H1 (cell line): ENCODE measurements at regions not wholly inside any gene's neighbourhood (a gene's known extent, or its start where the extent isn't known, plus 50 kb on each side); places are given as distances from the start of the nearest gene placed in this dataset.

Experiments
- CTCF ChIA-PET: fragments of 300-600 bp; sonication (Branson Sonifier 250); formaldehyde crosslinking; loops from one replicate; lab custom pipeline; 2021; ENCODE audit not compliant: partially characterized antibody; lab: Charles Lee
- POLR2A ChIA-PET: fragments of 300-600 bp; sonication (Branson Sonifier 250); formaldehyde crosslinking; loops from one replicate; lab custom pipeline; 2021; ENCODE audit warnings: inconsistent platforms; ENCODE audit not compliant: partially characterized antibody; lab: Charles Lee
- DNase-seq, 2 experiments: peaks; one replicate each; pipeline versions ENCODE4 v3.0.0 to v3.0.0-alpha.2; 2010 to 2022; ENCODE audit warnings: low spot score in 2 of 2, low read depth in 1 of 2, mixed read lengths in 1 of 2
- FAIRE-seq: peaks from 2 replicates; lab custom pipeline; 2011; peaks lifted over from hg19 to GRCh38; lab: Jason Lieb, UNC
- H2AFZ ChIP-seq: 2 replicates; pipeline ENCODE4 v1.8.1; 2012; ENCODE audit warnings: low read length, inconsistent platforms
- H2AK5ac ChIP-seq: 2 replicates; pipeline ENCODE4 v1.6.1; 2013; ENCODE audit warnings: low read depth, low read length
- H2BK120ac ChIP-seq: replicated peaks from 2 replicates; pipeline ENCODE3; 2013; ENCODE audit warnings: low read depth, low read length, inconsistent platforms
- H2BK12ac ChIP-seq: 2 replicates; pipeline ENCODE4 v1.6.1; 2013; ENCODE audit warnings: low read depth, low read length
- H2BK15ac ChIP-seq: 2 replicates; pipeline ENCODE4 v1.6.1; 2013; ENCODE audit warnings: low read length
- H2BK20ac ChIP-seq: 2 replicates; pipeline ENCODE4 v1.6.1; 2013; ENCODE audit warnings: low read length
- H2BK5ac ChIP-seq: 2 replicates; pipeline ENCODE4 v1.6.1; 2013; ENCODE audit warnings: low read depth, low read length
- H3K14ac ChIP-seq: 2 replicates; pipeline ENCODE4 v1.6.1; 2013; ENCODE audit warnings: inconsistent platforms; ENCODE audit not compliant: insufficient read length
- H3K18ac ChIP-seq: 2 replicates; pipeline ENCODE4 v1.6.1; 2013; ENCODE audit warnings: low read length; ENCODE audit errors: extremely low read depth
- H3K23ac ChIP-seq: 2 replicates; pipeline ENCODE4 v1.6.1; 2013; ENCODE audit warnings: inconsistent platforms; ENCODE audit not compliant: insufficient read length
- H3K23me2 ChIP-seq: 2 replicates; pipeline ENCODE4 v1.6.1; 2013; ENCODE audit warnings: low read depth, low read length
- H3K27ac ChIP-seq: 2 replicates; pipeline ENCODE4 v1.6.1; 2011; ENCODE audit warnings: low read depth, low read length, inconsistent platforms
- H3K27me3 ChIP-seq, 4 experiments: replicated peaks in 1 of 4; 1 replicate in 1 of 4; 2 replicates in 3 of 4; pipeline versions ENCODE4 v1.6.1 to v1.8.1; 2011 to 2013; ENCODE audit warnings: low read length in 3 of 4, mild to moderate bottlenecking in 3 of 4, inconsistent platforms in 2 of 4, mixed read lengths in 2 of 4, moderate library complexity in 1 of 4; ENCODE audit not compliant: control insufficient read depth in 3 of 4, insufficient read depth in 3 of 4; ENCODE audit errors: extremely low read depth in 1 of 4
- H3K36me3 ChIP-seq, 4 experiments: 2 replicates each; pipeline versions ENCODE4 v1.6.1 to v1.8.1; 2011 to 2013; ENCODE audit warnings: mild to moderate bottlenecking in 4 of 4, low read length in 3 of 4, moderate library complexity in 2 of 4, control low read depth in 1 of 4, inconsistent platforms in 1 of 4; ENCODE audit not compliant: insufficient read depth in 4 of 4, control insufficient read depth in 2 of 4
- H3K4ac ChIP-seq: replicated peaks from 2 replicates; pipeline ENCODE3; 2013; ENCODE audit warnings: low read length, low read depth, mixed read lengths, inconsistent platforms; ENCODE audit not compliant: insufficient read length
- H3K4me1 ChIP-seq, 4 experiments: replicated peaks in 1 of 4; 1 replicate in 1 of 4; 2 replicates in 3 of 4; pipeline versions ENCODE4 v1.6.1 to v1.8.1; 2011 to 2013; ENCODE audit warnings: low read length in 3 of 4, inconsistent platforms in 2 of 4, mixed read lengths in 1 of 4; ENCODE audit not compliant: insufficient read depth in 4 of 4, control insufficient read depth in 3 of 4
- H3K4me2 ChIP-seq, 2 experiments: 2 replicates each; pipeline versions ENCODE4 v1.6.1 to v1.8.1; 2011 to 2013; ENCODE audit warnings: low read depth in 2 of 2, low read length in 2 of 2, control low read depth in 1 of 2, inconsistent platforms in 1 of 2, mild to moderate bottlenecking in 1 of 2; ENCODE audit not compliant: insufficient read depth in 1 of 2
- H3K4me3 ChIP-seq, 4 experiments: fragments of 200-600, 300-600 bp in 1 of 4; sonication (generic), shearing (Covaris generic), sonication (Bioruptor Twin) in 1 of 4; 2 replicates each; pipeline versions ENCODE4 v1.5.1 to v1.8.1; 2011 to 2016; ENCODE audit warnings: low read length in 4 of 4, low read depth in 3 of 4, control low read depth in 2 of 4, inconsistent platforms in 2 of 4, mild to moderate bottlenecking in 2 of 4, mixed read lengths in 1 of 4, moderate library complexity in 1 of 4; ENCODE audit not compliant: insufficient read depth in 2 of 4; ENCODE audit errors: extremely low read depth in 1 of 4
- H3K56ac ChIP-seq: replicated peaks from 2 replicates; pipeline ENCODE3; 2013; ENCODE audit warnings: low read depth, mild to moderate bottlenecking, mixed read lengths, low read length, inconsistent platforms; ENCODE audit not compliant: insufficient read length
- H3K79me1 ChIP-seq: 2 replicates; pipeline ENCODE4 v1.6.1; 2013; ENCODE audit warnings: low read depth, low read length, control low read depth
- H3K79me2 ChIP-seq, 2 experiments: 2 replicates each; pipeline versions ENCODE4 v1.6.1 to v1.8.1; 2012 to 2013; ENCODE audit warnings: low read length in 2 of 2, mild to moderate bottlenecking in 2 of 2, inconsistent platforms in 1 of 2; ENCODE audit not compliant: insufficient read depth in 2 of 2, control insufficient read depth in 1 of 2
- H3K9ac ChIP-seq, 4 experiments: replicated peaks in 1 of 4; 1 replicate in 1 of 4; 2 replicates in 3 of 4; pipeline versions ENCODE4 v1.6.1 to v1.8.1; 2011 to 2013; ENCODE audit warnings: low read depth in 3 of 4, low read length in 3 of 4, control low read depth in 2 of 4, mild to moderate bottlenecking in 2 of 4, moderate library complexity in 2 of 4, inconsistent platforms in 1 of 4; ENCODE audit errors: extremely low read depth in 1 of 4
- H3K9me3 ChIP-seq, 2 experiments: 2 replicates each; pipeline versions ENCODE4 v1.6.1 to v1.8.1; 2012 to 2013; ENCODE audit warnings: mild to moderate bottlenecking in 2 of 2, moderate library complexity in 2 of 2, control low read depth in 1 of 2, inconsistent platforms in 1 of 2, low read depth in 1 of 2, low read length in 1 of 2, mixed read lengths in 1 of 2; ENCODE audit not compliant: insufficient read depth in 2 of 2
- H4K20me1 ChIP-seq, 2 experiments: replicated peaks in 1 of 2; 2 replicates each; pipeline versions ENCODE3 to v1.8.1; 2011 to 2013; ENCODE audit warnings: inconsistent platforms in 2 of 2, low read length in 2 of 2, mild to moderate bottlenecking in 1 of 2; ENCODE audit not compliant: insufficient read depth in 2 of 2, control insufficient read depth in 1 of 2
- H4K5ac ChIP-seq: 2 replicates; pipeline ENCODE4 v1.6.1; 2013; ENCODE audit warnings: low read length, low read depth, mixed read lengths, inconsistent platforms; ENCODE audit not compliant: insufficient read length
- H4K8ac ChIP-seq: 2 replicates; pipeline ENCODE4 v1.8.0; 2013; ENCODE audit warnings: mild to moderate bottlenecking, moderate library complexity, low read length, inconsistent platforms; ENCODE audit not compliant: insufficient read depth; ENCODE audit errors: extremely low read depth
- H4K91ac ChIP-seq: replicated peaks from 2 replicates; pipeline ENCODE3; 2013; ENCODE audit warnings: low read length, mixed read lengths, inconsistent platforms; ENCODE audit not compliant: insufficient read length
- BACH1 ChIP-seq: IDR thresholded peaks from 2 replicates; pipeline ENCODE4 v1.6.1; 2012; ENCODE audit warnings: low read length, improper control_type of control experiment
- CREB1 ChIP-seq: IDR thresholded peaks from 2 replicates; pipeline ENCODE4 v1.6.1; 2012; ENCODE audit warnings: inconsistent platforms
- HDAC6 ChIP-seq: IDR thresholded peaks from one replicate; pipeline ENCODE4 v1.7.1; 2012; ENCODE audit warnings: low read depth, mild to moderate bottlenecking, inconsistent platforms, low read length, moderate library complexity
- JUN ChIP-seq: IDR thresholded peaks from 2 replicates; pipeline ENCODE4 v1.6.1; 2011; ENCODE audit warnings: low read depth, mild to moderate bottlenecking, improper control_type of control experiment, low read length
- POLR2A ChIP-seq, 2 experiments: IDR thresholded peaks; 1 replicate in 1 of 2; 2 replicates in 1 of 2; pipeline ENCODE4 v1.6.1; 2011; ENCODE audit warnings: low read depth in 2 of 2, low read length in 2 of 2, mild to moderate bottlenecking in 2 of 2; ENCODE audit errors: control extremely low read depth in 1 of 2
- POU5F1 ChIP-seq: IDR thresholded peaks from 2 replicates; pipeline ENCODE4 v1.6.1; 2011; ENCODE audit warnings: low read depth, mild to moderate bottlenecking, low read length, moderate library complexity
- RAD21 ChIP-seq, 2 experiments: IDR thresholded peaks in 1 of 2; conservative IDR thresholded peaks in 1 of 2; 2 replicates each; pipeline ENCODE4 v1.6.1; 2011; ENCODE audit warnings: low read depth in 2 of 2, low read length in 2 of 2, improper control_type of control experiment in 1 of 2, inconsistent platforms in 1 of 2, mild to moderate bottlenecking in 1 of 2, moderate library complexity in 1 of 2
- RBBP5 ChIP-seq: IDR thresholded peaks from 2 replicates; pipeline ENCODE4 v1.7.1; 2012; ENCODE audit warnings: low read depth, mild to moderate bottlenecking, inconsistent platforms, low read length, moderate library complexity, borderline replicate concordance
- SAP30 ChIP-seq: fragments of 300-600 bp; sonication (generic); IDR thresholded peaks from 2 replicates; pipeline ENCODE4 v1.7.1; 2012; ENCODE audit warnings: low read length, moderate library complexity, mild to moderate bottlenecking, inconsistent platforms; ENCODE audit not compliant: insufficient read depth, insufficient replicate concordance
- SUZ12 ChIP-seq: fragments of 200-600 bp; sonication (generic); IDR thresholded peaks from 2 replicates; pipeline ENCODE4 v1.6.1; 2012; ENCODE audit warnings: mild to moderate bottlenecking, inconsistent platforms, low read length, moderate library complexity, mixed read lengths
- TEAD4 ChIP-seq: IDR thresholded peaks from 2 replicates; pipeline ENCODE4 v1.6.1; 2012; ENCODE audit warnings: low read depth, low read length, inconsistent platforms, mixed read lengths
- YY1 ChIP-seq: IDR thresholded peaks from 2 replicates; pipeline ENCODE4 v1.6.1; 2011; ENCODE audit warnings: low read depth, mild to moderate bottlenecking, low read length
- ZNF274 ChIP-seq: IDR thresholded peaks from 2 replicates; pipeline ENCODE4 v1.7.0; 2012; ENCODE audit warnings: low read length, borderline replicate concordance; ENCODE audit errors: extremely low read depth
- WGBS, 2 experiments: shearing (Covaris generic) in 1 of 2; methylation state at CpG; one replicate each; pipeline versions ENCODE4 v1.1.6 to v1.1.7; 2013 to 2015; ENCODE audit warnings: low lambda C conversion rate in 2 of 2, mixed read lengths in 2 of 2, inconsistent platforms in 1 of 2, low coverage in 1 of 2, missing lambda C conversion rate in 1 of 2; ENCODE audit not compliant: insufficient replicate concordance in 2 of 2, insufficient coverage in 1 of 2, insufficient read length in 1 of 2; ENCODE audit errors: extremely low coverage in 1 of 2, missing lambda C conversion rate in 1 of 2; 5-methylcytosine and 5-hydroxymethylcytosine counted together
- TF ChIP-seq, protein P1 (sequence below): IDR thresholded peaks from 2 replicates; pipeline ENCODE4 v1.6.1; 2011; ENCODE audit warnings: low read length, improper control_type of control experiment

- Histone ChIP-seq H3K79me2 (no peaks in the 10 kb centered on the region), H3K4ac (no peak overlapping the region), H4K8ac (no peak overlapping the region), H3K9ac (no peak overlapping the region), H3K79me1 (no peaks in the 10 kb centered on the region), H3K27ac (no peak overlapping the region), H3K4me1 (peaks cover 0 to 13% (median 8%) of the 10 kb centered on the region in 4 experiments; a peak in 5 of 7 replicates), H3K23ac (no peak overlapping the region), H3K4me2 (no peak overlapping the region), H4K20me1 (no peaks in the 10 kb centered on the region), H2BK20ac (0 out of 2 replicates have a peak overlapping the region, but pooled peaks have one; percentile 27), H4K91ac (no peak overlapping the region), H2BK120ac (no peak overlapping the region), H3K27me3 (no peaks in the 10 kb centered on the region), H3K18ac (no peak overlapping the region), H3K4me3 (no peak overlapping the region), H2BK5ac (peak overlapping the region; percentile 35; the same call in 1 of the 2 replicates), H4K5ac (no peak overlapping the region), H2BK15ac (no peak overlapping the region), H2AK5ac (peak overlapping the region; percentile 69; the same call in 1 of the 2 replicates), H3K56ac (no peak overlapping the region), H2AFZ (peak overlapping the region; percentile 81; the same call in 1 of the 2 replicates), H3K9me3 (no peaks in the 10 kb centered on the region), H2BK12ac (peak overlapping the region; percentile 75; the same call in 1 of the 2 replicates), H3K36me3 (no peaks in the 10 kb centered on the region), H3K14ac (no peak overlapping the region), H3K23me2 (no peaks in the 10 kb centered on the region; the same call in 1 of the 2 replicates)
- ChIA-PET CTCF (no interaction called here), POLR2A (interaction anchor here (0.7 kb wide), 1 partner anchor 9 kb away, joined by 3 read pairs; no protein-coding TSS in a partner anchor)
- FAIRE-seq: no peak
- 89% methylated on average over 11 of the region's 11 CpGs; no CpG with 5 or more reads in 1 of the 2 experiments for WGBS, 2 experiments
- no peak for DNase-seq
- TF ChIP-seq POU5F1: no peak
- no peak for TF ChIP-seq POLR2A (IDR thresholded peaks at IDR 0.05; ENCODE audit: control extremely low read depth in 1 of 2, low read depth in 2 of 2, low read length in 2 of 2)
- TF ChIP-seq JUN: no peak
- TF ChIP-seq ZNF274: no peak
- TF ChIP-seq TEAD4: no peak
- TF ChIP-seq, protein P1, sequence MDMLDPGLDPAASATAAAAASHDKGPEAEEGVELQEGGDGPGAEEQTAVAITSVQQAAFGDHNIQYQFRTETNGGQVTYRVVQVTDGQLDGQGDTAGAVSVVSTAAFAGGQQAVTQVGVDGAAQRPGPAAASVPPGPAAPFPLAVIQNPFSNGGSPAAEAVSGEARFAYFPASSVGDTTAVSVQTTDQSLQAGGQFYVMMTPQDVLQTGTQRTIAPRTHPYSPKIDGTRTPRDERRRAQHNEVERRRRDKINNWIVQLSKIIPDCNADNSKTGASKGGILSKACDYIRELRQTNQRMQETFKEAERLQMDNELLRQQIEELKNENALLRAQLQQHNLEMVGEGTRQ: no peak
- no peak for TF ChIP-seq RBBP5
- TF ChIP-seq SAP30: no peak
- TF ChIP-seq HDAC6: no peak
- no peak for TF ChIP-seq SUZ12
- TF ChIP-seq RAD21 (IDR thresholded peaks at IDR 0.05 in 1 of 2, conservative IDR thresholded peaks at IDR 0.05 in 1 of 2; ENCODE audit: low read depth in 2 of 2, low read length in 2 of 2): no peak
- TF ChIP-seq BACH1: no peak
- TF ChIP-seq CREB1: no peak
- no peak for TF ChIP-seq YY1
Observed at GRCh38 chr6:167643716-167644115, 183.0 kb upstream of the AFDN start.
